Chondrocyte (in vitro differentiated cells): ENCODE measurements at regions not wholly inside any gene's neighbourhood (a gene's known extent, or its start where the extent isn't known, plus 50 kb on each side); places are given as distances from the start of the nearest gene placed in this dataset.

Experiments used
- DNase-seq: peaks from one replicate; pipeline ENCODE4 v3.0.0; 2021; ENCODE audit warnings: mixed read lengths, low spot score
- H3K27ac Mint-ChIP-seq: one replicate; pipeline ENCODE4 v1.8.0; 2021; ENCODE audit warnings: mild to moderate bottlenecking, moderate library complexity, mixed read lengths; ENCODE audit not compliant: unreplicated experiment
- H3K27me3 Mint-ChIP-seq: 2 replicates; pipeline ENCODE4 v1.8.0; 2021; ENCODE audit warnings: low read depth, mixed read lengths
- H3K36me3 Mint-ChIP-seq: 2 replicates; pipeline ENCODE4 v1.8.0; 2021; ENCODE audit warnings: low read depth, mixed read lengths
- H3K4me1 Mint-ChIP-seq: 2 replicates; pipeline ENCODE4 v1.8.0; 2021; ENCODE audit warnings: low read depth, mild to moderate bottlenecking, mixed read lengths
- H3K4me3 Mint-ChIP-seq: one replicate; pipeline ENCODE4 v1.8.0; 2021; ENCODE audit warnings: mild to moderate bottlenecking, moderate library complexity, mixed read lengths; ENCODE audit not compliant: unreplicated experiment
- H3K9me3 Mint-ChIP-seq: 2 replicates; pipeline ENCODE4 v1.8.0; 2021; ENCODE audit warnings: low read depth, mixed read lengths
- TF ChIP-seq, protein P1 (sequence below): fragments of 200-600 bp; sonication (generic); IDR thresholded peaks from 2 replicates; pipeline ENCODE4 v1.5.0; 2021; ENCODE audit warnings: antibody characterized with exemption, mild to moderate bottlenecking, moderate library complexity

- H3K9me3 Mint-ChIP-seq, result peaks cover 7% of the 10 kb centered on the region
- H3K27me3 Mint-ChIP-seq, result no peaks in the 10 kb centered on the region
- TF ChIP-seq, protein P1, sequence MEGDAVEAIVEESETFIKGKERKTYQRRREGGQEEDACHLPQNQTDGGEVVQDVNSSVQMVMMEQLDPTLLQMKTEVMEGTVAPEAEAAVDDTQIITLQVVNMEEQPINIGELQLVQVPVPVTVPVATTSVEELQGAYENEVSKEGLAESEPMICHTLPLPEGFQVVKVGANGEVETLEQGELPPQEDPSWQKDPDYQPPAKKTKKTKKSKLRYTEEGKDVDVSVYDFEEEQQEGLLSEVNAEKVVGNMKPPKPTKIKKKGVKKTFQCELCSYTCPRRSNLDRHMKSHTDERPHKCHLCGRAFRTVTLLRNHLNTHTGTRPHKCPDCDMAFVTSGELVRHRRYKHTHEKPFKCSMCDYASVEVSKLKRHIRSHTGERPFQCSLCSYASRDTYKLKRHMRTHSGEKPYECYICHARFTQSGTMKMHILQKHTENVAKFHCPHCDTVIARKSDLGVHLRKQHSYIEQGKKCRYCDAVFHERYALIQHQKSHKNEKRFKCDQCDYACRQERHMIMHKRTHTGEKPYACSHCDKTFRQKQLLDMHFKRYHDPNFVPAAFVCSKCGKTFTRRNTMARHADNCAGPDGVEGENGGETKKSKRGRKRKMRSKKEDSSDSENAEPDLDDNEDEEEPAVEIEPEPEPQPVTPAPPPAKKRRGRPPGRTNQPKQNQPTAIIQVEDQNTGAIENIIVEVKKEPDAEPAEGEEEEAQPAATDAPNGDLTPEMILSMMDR, result no peak
- H3K4me3 Mint-ChIP-seq, result no peak overlapping the region
- no peaks in the 10 kb centered on the region for H3K4me1 Mint-ChIP-seq
- DNase-seq, result no peak
- H3K36me3 Mint-ChIP-seq, result no peaks in the 10 kb centered on the region
- no peak overlapping the region for H3K27ac Mint-ChIP-seq
These were observed 396.6 kb downstream of the AACS start for GRCh38 chr12:125461831-125462230.

GRCh38 chr12:125463386-125463785 is 398.2 kb downstream of the AACS start:
- no peak overlapping the region for H3K27ac Mint-ChIP-seq
- H3K36me3 Mint-ChIP-seq, result no peaks in the 10 kb centered on the region
- H3K4me3 Mint-ChIP-seq, result no peak overlapping the region
- peaks cover 7% of the 10 kb centered on the region for H3K9me3 Mint-ChIP-seq
- TF ChIP-seq, protein P1, result no peak
- no peak for DNase-seq
- H3K27me3 Mint-ChIP-seq, result no peaks in the 10 kb centered on the region
- no peaks in the 10 kb centered on the region for H3K4me1 Mint-ChIP-seq

DNA sequence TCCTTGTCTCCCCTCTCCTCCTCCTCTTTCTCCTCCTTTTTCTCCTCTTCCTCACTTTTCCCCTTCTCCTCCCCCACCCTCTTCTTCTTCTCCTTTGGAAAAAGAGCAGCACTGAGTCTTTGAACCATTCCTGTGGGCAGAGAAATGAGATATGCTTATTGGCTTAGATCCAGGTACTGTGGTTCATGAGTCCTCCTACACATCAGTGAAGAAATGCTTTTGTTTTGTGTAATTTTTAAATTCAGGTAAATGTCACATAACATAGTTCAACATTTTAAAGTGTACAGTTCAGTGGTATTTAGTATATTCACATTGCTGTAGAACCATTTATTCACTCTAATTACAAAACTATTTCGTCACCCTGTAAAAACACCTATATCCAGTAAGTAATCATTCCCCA is 402.1 kb downstream of the AACS start:
- no peak for DNase-seq
- H3K36me3 Mint-ChIP-seq, result no peaks in the 10 kb centered on the region
- no peak overlapping the region for H3K27ac Mint-ChIP-seq
- H3K27me3 Mint-ChIP-seq, result no peaks in the 10 kb centered on the region
- TF ChIP-seq, protein P1, result no peak
- peaks cover 5% of the 10 kb centered on the region for H3K4me1 Mint-ChIP-seq
- no peaks in the 10 kb centered on the region for H3K9me3 Mint-ChIP-seq
- no peak overlapping the region for H3K4me3 Mint-ChIP-seq

DNA sequence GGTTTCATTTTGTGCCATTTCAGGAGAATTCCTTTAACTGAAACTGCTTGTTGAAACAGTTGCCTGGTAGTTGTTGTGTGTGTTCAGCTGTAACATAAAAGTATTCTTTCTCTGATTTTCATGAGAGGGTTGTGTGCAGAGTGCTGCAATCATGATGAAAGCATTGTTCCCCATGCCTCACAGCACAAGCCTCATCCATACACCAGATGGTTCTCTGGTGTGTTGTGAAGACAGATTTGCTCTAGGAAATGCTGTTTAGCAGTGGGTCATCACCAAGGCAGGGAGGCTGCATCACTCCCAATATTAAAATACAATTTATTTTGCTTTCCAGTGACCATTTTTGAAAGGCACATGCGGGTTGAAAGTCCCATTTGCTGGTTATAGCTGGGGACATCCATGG is 404.4 kb downstream of the AACS start:
- H3K27ac Mint-ChIP-seq, result no peak overlapping the region
- H3K4me1 Mint-ChIP-seq, result peaks cover 5% of the 10 kb centered on the region
- H3K4me3 Mint-ChIP-seq, result no peak overlapping the region
- H3K9me3 Mint-ChIP-seq, result no peaks in the 10 kb centered on the region
- no peaks in the 10 kb centered on the region for H3K27me3 Mint-ChIP-seq
- no peaks in the 10 kb centered on the region for H3K36me3 Mint-ChIP-seq
- TF ChIP-seq, protein P1, result no peak
- DNase-seq, result no peak

DNA sequence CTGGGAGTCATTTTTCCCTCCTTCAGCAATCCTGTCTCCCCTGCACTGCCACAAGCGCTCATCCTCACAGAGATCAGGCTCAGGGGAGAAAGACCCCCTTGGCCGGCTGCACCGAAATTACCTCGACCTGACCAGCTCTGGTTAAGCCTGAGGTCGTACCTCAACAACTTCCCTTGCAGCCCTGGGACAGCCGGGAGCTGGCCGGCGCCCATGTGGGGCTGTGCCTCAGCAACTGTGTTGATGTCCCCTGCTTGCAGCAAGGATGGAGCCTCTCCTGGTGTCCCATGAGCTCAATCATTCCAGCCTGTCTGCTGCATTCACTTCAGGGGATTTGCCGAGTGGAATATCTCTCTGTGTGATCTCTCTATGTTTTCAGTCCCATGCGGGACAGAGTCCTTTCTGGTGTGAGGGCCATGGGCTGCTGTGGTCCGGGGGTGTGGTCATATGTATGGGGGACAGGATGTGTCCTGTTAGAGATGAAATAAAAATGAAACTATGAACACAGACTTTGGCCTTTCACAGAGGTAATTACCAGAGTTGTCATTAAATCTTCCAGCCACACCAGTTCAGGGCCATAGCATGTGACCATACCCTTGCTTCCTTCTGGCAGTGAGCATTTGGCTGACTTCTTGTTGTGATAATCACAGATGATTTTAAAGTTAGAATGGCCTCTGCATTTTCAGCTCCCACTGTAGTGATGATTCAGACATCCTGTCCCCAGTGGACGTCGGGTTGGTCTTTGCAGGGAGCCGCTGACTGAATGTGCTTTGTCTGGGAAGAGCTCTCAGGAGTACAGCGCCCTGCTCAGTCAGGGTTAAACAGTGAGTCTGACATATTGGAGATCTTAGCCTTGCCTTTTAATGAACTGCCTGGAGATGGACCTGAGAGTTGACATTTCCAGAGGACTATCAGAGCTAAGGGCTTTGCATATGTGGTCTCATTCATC is 405.9 kb downstream of the AACS start:
- H3K9me3 Mint-ChIP-seq, result no peaks in the 10 kb centered on the region

More for the DNA sequence above, 405.9 kb downstream of the AACS start:
- Mint-ChIP-seq H3K4me1 (peaks cover 5% of the 10 kb centered on the region), H3K27me3 (no peaks in the 10 kb centered on the region), H3K36me3 (no peaks in the 10 kb centered on the region), H3K4me3 (no peak overlapping the region), H3K27ac (no peak overlapping the region)
- DNase-seq, result no peak
- TF ChIP-seq, protein P1, result no peak
